M059J (cell line): ENCODE measurements at regions not wholly inside any gene's neighbourhood (a gene's known extent, or its start where the extent isn't known, plus 50 kb on each side); places are given as distances from the start of the nearest gene placed in this dataset.

ENCODE experiments used
- DNase-seq: peaks from one replicate; pipeline ENCODE4 v3.0.0-alpha.2; 2012; ENCODE audit warnings: low read depth

DNA sequence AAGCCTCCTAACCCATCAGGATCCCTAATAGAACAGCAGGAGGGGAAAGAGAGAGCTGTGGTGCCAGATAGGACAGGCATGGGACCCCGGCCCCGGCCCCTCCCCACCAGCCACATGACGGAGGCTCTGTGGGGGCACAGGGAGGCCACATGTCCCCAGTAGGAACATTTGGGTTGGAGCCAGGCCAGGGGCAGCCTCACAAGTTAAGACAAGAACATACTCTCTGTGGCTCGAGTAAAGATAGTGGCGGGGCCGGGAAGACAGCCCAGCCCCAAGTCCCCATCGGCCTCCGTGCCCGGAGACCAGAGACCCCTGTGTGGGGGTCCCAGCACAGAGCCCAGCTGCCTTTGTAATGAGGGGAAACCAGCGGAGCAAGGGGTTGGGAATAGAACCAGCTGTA, 78.6 kb upstream of the GALNT9 start:
- no peak for DNase-seq

- no peak for DNase-seq
These were observed 78.1 kb upstream of the GALNT9 start for GRCh38 chr12:132407451-132407961.

- no peak for DNase-seq
These were observed 77.4 kb upstream of the GALNT9 start for GRCh38 chr12:132406493-132407450.

DNA sequence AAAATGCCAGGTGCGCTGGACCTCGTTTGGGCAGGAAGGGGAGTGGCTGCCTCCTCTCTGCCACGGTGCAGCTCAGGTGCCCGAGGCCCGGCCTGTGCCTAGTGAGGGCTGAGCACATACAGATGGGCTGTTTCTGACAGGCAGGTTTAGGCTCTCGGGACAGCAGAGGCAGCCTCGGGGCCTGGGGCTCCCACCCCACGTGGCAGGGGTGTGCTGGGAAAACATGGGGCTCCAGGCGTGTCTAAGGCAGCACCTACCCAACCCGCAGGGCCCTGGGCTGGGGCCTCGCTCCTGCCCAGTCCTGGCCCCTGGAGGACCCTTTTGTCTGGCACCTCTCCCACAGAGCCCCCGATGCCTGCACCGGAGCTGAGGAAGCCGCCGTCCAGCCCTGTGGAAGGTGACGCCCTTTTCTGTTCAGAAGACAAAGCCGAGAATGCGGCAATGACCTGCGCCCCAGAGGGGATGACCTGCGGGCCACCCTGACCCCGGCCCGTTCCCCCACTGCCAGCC, 76.4 kb upstream of the GALNT9 start:
- no peak for DNase-seq

- DNase-seq, result no peak
These were observed 75.8 kb upstream of the GALNT9 start for GRCh38 chr12:132404951-132405741.

DNA sequence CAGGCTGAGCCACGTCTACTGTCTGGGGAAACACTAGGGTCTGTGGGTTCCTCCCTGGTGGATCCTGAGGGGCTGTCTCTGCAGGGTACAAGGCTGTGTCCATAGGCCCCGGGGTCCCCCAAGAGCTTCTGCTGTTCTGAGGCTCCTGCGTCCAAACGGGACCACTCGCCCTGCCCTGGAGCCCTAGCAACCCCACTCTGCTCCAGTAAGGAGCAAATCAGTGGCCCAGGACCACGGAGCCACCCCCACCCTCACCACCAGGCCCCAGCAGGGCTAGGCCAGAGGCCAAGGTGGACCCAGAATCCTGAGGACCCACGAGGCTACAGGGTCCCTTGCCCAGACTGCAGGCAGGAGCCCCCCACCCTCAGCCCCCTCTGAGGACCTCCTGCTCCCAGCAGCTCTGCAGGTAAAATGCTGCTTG, 75.1 kb upstream of the GALNT9 start:
- DNase-seq, result no peak

DNA sequence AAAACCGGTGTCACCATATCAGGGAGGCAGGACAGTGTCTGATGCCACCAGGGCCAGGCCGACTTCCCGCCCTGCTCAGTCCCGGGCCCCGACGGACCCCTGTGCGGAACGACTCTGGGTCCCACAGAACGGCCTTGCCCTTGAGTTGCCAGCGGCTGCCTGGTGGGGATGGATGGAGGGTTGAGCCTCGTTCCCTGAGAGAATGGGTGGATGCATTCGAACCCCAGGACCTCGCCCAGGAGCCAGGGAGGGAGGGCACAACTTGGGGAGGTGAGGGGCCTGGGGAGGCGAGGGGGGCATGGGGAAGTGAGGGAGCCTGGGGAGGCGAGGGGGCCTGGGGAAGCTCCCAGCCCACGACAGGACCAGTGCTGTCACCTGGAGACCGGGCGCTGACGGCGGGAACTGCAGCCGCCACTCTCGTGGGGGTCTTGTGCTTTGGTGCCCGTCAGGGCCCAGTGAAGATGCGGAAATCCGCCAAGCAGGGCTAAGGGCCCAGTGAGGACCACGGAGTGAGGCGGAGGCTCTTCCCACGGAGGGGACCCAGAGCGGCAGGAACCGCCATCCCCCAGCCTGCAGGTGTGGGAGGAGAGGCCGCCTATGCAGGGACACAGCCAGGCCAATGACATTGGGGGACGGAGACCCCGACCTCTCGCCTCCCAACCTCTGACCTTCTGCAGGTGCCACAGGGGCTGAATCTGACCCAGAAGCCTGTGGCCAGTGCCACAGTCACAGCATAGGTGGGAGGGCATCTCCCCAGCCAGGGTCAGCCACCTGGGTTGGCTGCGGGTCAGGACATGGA, 74.4 kb upstream of the GALNT9 start:
- no peak for DNase-seq

DNA sequence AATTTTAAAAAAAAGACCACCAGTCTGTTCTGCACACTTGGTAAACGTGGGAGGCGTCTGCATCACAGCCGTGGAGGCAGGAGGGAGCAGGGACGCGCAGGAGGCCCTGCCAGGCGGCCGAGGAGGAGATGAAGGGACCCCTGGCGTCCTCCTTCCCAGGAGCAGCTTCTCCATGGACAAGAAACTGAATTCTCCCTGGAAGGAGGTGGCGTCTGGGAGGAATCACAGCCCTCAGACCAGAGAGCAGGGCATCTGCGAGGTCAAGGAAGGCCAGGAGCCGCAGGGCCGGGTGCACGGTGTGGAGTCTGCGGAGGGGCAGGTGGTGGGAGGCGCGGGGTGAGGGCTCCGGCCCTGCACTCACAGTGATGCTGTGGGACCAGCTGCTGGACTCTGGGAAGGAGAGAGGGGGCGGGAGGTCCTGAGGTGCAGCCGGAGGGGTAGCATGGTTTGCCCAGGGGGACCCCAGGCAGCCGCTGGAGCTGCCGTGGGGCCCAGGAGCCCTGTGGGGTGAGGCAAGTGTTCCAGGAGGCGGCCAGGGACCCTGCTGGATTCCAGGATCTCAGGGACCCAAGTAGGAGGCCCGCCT, 73.5 kb upstream of the GALNT9 start:
- DNase-seq, result no peak

DNA sequence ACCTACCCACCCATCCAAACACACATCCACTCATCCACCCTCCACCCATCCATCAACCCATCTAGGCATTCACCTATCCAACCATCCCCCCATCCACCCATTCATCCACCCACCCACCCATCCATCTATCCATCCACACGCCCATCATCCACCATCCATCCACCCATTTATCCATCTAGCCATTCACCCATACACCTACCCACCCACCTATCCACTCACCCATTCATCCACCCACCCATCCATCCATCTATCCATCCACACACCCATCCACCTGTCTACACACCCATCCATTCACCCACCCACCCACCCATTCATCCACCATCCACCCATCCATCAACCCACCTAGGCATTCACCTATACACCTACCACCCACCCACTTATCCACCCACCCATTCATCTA, 72.6 kb upstream of the GALNT9 start:
- DNase-seq, result no peak

DNA sequence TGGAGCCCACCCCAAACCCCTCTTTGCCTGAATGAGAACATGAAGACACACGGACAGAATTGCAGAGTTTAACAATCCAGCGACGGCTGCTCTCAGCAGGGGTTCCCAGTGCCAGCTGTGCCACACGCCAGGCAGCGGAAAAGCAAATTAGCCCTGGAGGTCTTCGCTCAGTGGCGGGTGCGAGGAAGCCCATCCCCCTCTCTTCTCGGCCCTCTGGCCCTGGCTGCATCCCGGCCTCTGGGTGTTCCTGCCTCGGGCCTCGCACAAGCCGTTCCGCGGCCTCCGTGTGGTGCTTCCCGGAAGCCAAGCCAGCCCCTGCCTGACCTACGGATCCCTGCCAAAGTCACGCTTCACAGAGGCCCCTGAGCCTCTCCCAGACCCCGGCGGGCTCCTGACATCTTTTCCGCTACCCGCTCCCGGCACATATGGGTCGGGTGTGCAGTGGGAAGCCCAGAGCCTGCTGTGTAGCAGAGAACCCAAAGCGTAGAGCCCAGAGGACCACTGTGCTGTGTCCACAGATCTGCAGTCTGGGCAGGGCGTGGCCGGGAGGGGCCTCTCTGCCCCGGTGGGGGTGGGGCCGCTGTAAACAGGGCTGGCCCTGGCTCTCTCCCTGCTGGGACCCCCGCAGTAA, 70.7 kb upstream of the GALNT9 start:
- no peak for DNase-seq

- no peak for DNase-seq
These were observed 70.0 kb upstream of the GALNT9 start for GRCh38 chr12:132399092-132400010.

DNA sequence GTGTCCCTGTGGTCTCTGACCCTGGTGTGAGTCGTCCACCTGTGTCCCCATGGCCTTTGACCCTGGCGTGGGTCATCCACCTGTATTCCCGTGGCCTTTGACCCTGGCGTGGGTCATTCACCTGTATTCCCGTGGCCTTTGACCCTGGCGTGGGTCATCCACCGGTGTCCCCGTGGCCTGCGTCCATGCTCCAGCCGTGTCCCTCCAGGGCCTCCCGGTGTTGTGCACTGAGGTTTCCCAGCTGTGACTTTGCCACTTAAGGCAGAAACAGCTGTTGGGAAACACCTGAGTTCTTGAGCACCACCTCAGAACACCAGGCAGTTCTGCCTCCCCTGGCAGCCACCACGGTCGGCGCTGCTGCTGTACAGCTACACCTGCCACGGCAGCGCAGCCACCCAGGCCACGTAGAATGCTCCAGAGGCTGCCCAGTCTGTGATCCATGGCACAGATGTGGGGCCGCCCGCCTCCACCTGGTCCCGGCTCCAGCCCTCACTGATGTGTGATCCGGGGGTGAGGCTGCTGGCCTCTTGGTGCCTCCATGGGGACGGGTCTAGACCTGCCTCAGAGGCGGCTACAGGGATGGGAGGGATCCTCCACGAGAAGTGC, 69.1 kb upstream of the GALNT9 start:
- DNase-seq, result no peak

DNA sequence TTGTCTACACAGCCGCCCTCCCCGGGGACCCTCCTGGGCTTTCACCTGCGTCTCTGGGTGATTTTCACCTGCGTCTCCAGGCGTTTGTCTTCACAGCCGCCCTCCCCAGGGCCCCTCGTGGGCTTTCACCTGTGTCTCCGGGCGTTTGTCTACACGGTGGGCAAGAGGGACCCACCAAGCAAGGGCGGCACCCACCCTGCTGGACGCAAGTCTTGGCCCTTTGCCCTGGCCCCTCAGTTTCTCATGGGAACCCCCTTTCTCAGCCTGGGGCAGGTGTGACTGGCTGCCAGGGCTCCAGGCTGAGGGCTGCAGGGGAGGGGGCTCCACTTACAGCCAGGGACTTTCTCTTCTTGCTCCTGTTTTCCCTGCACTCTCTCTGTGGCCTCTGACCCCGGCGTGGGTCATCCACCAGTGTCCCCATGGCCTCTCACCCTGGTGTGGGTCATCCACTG, 68.6 kb upstream of the GALNT9 start:
- no peak for DNase-seq

- DNase-seq, result no peak
These were observed 68.0 kb upstream of the GALNT9 start for GRCh38 chr12:132397152-132397933.

DNA sequence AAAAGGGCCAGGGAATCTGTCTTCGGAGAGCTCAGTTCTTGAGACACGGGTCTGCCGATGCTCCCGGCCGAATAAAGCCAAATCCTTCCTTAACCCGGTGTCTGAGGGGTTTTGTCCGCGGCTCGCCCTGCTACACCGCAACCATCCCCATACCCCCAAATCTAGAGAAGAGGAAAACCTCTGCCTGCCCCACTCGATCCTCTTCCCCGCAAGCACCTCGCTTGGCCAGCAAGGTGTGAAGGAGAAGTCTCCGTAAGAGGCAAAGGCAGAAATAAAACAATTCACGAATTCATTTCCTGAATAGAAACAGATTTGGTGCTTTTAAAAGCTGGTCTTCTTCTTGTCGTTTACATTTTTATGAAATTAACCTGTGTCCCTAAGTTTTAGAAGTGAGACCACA, 67.3 kb upstream of the GALNT9 start:
- DNase-seq, result no peak

- DNase-seq, result no peak
These were observed 66.5 kb upstream of the GALNT9 start for GRCh38 chr12:132395908-132396305.

GRCh38 chr12:132395192-132395907, 66.0 kb upstream of the GALNT9 start:
- DNase-seq, result no peak
